PFSK-1 (cell line): ENCODE measurements at regions not wholly inside any gene's neighbourhood (a gene's known extent, or its start where the extent isn't known, plus 50 kb on each side); places are given as distances from the start of the nearest gene placed in this dataset.

Source experiments
- POLR2AphosphoS5 ChIP-seq: IDR thresholded peaks from 2 replicates; pipeline ENCODE4 v1.6.1; 2012; ENCODE audit warnings: low read depth, mild to moderate bottlenecking, control low read depth, low read length, moderate library complexity
- REST ChIP-seq, 2 experiments: IDR thresholded peaks; 2 replicates each; pipeline versions ENCODE4 v1.6.1 to v1.8.0; 2011 to 2012; ENCODE audit warnings: low read depth in 2 of 2, low read length in 2 of 2, control low read depth in 1 of 2, inconsistent platforms in 1 of 2, mild to moderate bottlenecking in 1 of 2, moderate library complexity in 1 of 2; ENCODE audit not compliant: insufficient read depth in 1 of 2
- SIN3A ChIP-seq: IDR thresholded peaks from 2 replicates; pipeline ENCODE4 v1.6.1; 2012; ENCODE audit warnings: mild to moderate bottlenecking, low read length, moderate library complexity, borderline replicate concordance; ENCODE audit not compliant: insufficient read depth
- TAF1 ChIP-seq: IDR thresholded peaks from 2 replicates; pipeline ENCODE4 v1.6.1; 2012; ENCODE audit warnings: low read length, control low read depth, borderline replicate concordance; ENCODE audit not compliant: insufficient read depth

- no peak for TF ChIP-seq TAF1
- peak; percentile 23; the same call in 1 of the 2 replicates for TF ChIP-seq POLR2AphosphoS5
- 0 out of 4 replicates have a peak, but pooled peaks of 1 of the 2 experiments have one; percentile 30 for TF ChIP-seq REST (IDR thresholded peaks at IDR 0.05; ENCODE audit: insufficient read depth in 1 of 2, low read depth in 2 of 2, low read length in 2 of 2)
- no peak for TF ChIP-seq SIN3A
Observed at GRCh38 chr2:166651080-166651675, 157.1 kb upstream of the SCN7A start.
